ENCODE measurements at regions not wholly inside any gene's neighbourhood (a gene's known extent, or its start where the extent isn't known, plus 50 kb on each side); places are given as distances from the start of the nearest gene placed in this dataset.

GRCh38 chr9:23464275-23464674 is 361.8 kb downstream of the ELAVL2 start:
- TF ChIP-seq POLR2A (IDR thresholded peaks at IDR 0.05; ENCODE audit: extremely low read depth, insufficient read length) = no peak
- TF ChIP-seq CTCF (IDR thresholded peaks at IDR 0.05; ENCODE audit: low read depth, low read length) = no peak
- TF ChIP-seq MAX (IDR thresholded peaks at IDR 0.05; ENCODE audit: low read depth, low read length) = no peak
